DND-41 (cell line): ENCODE measurements at regions not wholly inside any gene's neighbourhood (a gene's known extent, or its start where the extent isn't known, plus 50 kb on each side); places are given as distances from the start of the nearest gene placed in this dataset.

Source experiments
- EZH2 ChIP-seq: IDR thresholded peaks from 3 replicates; pipeline ENCODE4 v1.6.1; 2012; ENCODE audit warnings: borderline replicate concordance, low read depth, mild to moderate bottlenecking, moderate library complexity, low read length, inconsistent platforms; ENCODE audit not compliant: severe bottlenecking
- TF ChIP-seq, protein P1 (sequence below): IDR thresholded peaks from 2 replicates; pipeline ENCODE4 v1.5.1; 2012; ENCODE audit warnings: borderline replicate concordance, low read length, moderate library complexity, mild to moderate bottlenecking; ENCODE audit not compliant: poor library complexity, severe bottlenecking; ENCODE audit errors: extremely low read depth

DNA sequence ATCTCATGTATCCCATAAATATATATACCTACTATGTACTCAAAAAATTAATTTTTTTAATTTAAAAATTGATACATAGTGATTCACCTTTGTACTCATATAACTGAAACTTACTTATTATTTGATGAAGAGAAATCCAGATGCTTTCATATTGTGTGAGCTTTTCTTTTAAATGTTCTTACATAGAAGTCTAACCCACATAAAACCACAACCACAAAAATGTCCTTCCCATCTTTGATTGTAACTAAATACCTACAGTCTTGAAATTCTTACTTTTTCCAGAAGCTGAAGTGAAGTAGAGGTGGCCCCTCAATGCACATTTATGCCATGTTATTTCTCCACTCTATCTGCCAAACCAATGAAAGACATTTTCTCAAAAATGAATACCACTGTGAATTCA is 117.9 kb upstream of the COL5A2 start:
- TF ChIP-seq, protein P1, sequence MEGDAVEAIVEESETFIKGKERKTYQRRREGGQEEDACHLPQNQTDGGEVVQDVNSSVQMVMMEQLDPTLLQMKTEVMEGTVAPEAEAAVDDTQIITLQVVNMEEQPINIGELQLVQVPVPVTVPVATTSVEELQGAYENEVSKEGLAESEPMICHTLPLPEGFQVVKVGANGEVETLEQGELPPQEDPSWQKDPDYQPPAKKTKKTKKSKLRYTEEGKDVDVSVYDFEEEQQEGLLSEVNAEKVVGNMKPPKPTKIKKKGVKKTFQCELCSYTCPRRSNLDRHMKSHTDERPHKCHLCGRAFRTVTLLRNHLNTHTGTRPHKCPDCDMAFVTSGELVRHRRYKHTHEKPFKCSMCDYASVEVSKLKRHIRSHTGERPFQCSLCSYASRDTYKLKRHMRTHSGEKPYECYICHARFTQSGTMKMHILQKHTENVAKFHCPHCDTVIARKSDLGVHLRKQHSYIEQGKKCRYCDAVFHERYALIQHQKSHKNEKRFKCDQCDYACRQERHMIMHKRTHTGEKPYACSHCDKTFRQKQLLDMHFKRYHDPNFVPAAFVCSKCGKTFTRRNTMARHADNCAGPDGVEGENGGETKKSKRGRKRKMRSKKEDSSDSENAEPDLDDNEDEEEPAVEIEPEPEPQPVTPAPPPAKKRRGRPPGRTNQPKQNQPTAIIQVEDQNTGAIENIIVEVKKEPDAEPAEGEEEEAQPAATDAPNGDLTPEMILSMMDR, result no peak
- TF ChIP-seq EZH2, result no peak
